Ishikawa (cell line): ENCODE measurements at regions not wholly inside any gene's neighbourhood (a gene's known extent, or its start where the extent isn't known, plus 50 kb on each side); places are given as distances from the start of the nearest gene placed in this dataset.

Experiments
- CEBPB ChIP-seq: IDR thresholded peaks from 2 replicates; pipeline ENCODE4 v1.6.1; 2012
- CREB1 ChIP-seq: IDR thresholded peaks from 2 replicates; pipeline ENCODE4 v1.6.1; 2012; ENCODE audit warnings: low read depth
- EGR1 ChIP-seq: IDR thresholded peaks from 2 replicates; pipeline ENCODE4 v1.6.1; 2012
- EP300 ChIP-seq: IDR thresholded peaks from 2 replicates; pipeline ENCODE4 v1.6.1; 2012; ENCODE audit warnings: borderline replicate concordance
- FOXM1 ChIP-seq: IDR thresholded peaks from 2 replicates; pipeline ENCODE4 v1.6.1; 2012; ENCODE audit warnings: low read depth, borderline replicate concordance
- NFIC ChIP-seq: IDR thresholded peaks from 2 replicates; pipeline ENCODE4 v1.6.1; 2012
- RAD21 ChIP-seq: IDR thresholded peaks from 2 replicates; pipeline ENCODE4 v1.6.1; 2012; ENCODE audit warnings: low read depth
- TAF1 ChIP-seq: IDR thresholded peaks from 2 replicates; pipeline ENCODE4 v1.6.1; 2012; ENCODE audit warnings: low read depth, mild to moderate bottlenecking
- TEAD4 ChIP-seq: IDR thresholded peaks from 2 replicates; pipeline ENCODE4 v1.6.1; 2012
- YY1 ChIP-seq: IDR thresholded peaks from 2 replicates; pipeline ENCODE4 v1.6.1; 2012; ENCODE audit warnings: low read depth
- TF ChIP-seq, protein P1 (sequence below): IDR thresholded peaks from 2 replicates; pipeline ENCODE4 v1.6.1; 2012; ENCODE audit warnings: low read depth, mild to moderate bottlenecking

DNA sequence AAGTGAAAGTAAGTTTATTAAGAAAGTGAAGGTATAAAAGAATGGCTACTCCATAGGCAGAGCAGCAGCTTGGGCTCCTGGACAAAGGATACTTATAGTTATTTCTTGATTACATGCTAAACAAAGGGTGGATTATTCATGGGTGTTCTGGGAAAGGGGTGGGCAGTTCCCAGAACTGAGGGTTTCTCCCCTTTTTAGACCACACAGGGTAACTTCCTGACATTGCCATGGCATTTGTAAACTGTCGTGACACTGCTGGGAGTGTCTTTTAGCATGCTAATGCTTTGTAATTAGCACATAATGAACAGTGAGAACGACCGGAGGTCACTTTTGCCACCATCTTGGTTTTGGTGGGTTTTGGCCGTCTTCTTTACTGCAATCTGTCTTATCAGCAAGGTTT lies 557.6 kb downstream of the SPRY1 start:
- TF ChIP-seq TAF1 = no peak
- no peak for TF ChIP-seq RAD21
- no peak for TF ChIP-seq FOXM1
- no peak for TF ChIP-seq EGR1
- no peak for TF ChIP-seq TEAD4
- no peak for TF ChIP-seq CEBPB
- no peak for TF ChIP-seq CREB1
- TF ChIP-seq EP300 = no peak
- no peak for TF ChIP-seq NFIC
- TF ChIP-seq, protein P1, sequence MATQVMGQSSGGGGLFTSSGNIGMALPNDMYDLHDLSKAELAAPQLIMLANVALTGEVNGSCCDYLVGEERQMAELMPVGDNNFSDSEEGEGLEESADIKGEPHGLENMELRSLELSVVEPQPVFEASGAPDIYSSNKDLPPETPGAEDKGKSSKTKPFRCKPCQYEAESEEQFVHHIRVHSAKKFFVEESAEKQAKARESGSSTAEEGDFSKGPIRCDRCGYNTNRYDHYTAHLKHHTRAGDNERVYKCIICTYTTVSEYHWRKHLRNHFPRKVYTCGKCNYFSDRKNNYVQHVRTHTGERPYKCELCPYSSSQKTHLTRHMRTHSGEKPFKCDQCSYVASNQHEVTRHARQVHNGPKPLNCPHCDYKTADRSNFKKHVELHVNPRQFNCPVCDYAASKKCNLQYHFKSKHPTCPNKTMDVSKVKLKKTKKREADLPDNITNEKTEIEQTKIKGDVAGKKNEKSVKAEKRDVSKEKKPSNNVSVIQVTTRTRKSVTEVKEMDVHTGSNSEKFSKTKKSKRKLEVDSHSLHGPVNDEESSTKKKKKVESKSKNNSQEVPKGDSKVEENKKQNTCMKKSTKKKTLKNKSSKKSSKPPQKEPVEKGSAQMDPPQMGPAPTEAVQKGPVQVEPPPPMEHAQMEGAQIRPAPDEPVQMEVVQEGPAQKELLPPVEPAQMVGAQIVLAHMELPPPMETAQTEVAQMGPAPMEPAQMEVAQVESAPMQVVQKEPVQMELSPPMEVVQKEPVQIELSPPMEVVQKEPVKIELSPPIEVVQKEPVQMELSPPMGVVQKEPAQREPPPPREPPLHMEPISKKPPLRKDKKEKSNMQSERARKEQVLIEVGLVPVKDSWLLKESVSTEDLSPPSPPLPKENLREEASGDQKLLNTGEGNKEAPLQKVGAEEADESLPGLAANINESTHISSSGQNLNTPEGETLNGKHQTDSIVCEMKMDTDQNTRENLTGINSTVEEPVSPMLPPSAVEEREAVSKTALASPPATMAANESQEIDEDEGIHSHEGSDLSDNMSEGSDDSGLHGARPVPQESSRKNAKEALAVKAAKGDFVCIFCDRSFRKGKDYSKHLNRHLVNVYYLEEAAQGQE = no peak
- TF ChIP-seq YY1 = no peak
